Activated CD4-positive, CD25-positive, alpha-beta regulatory T cell treated with anti-CD3 and anti-CD28 coated beads, Interleukin-2, amount 50 U/mL, for 72 hours (primary cell): ENCODE measurements at regions not wholly inside any gene's neighbourhood (a gene's known extent, or its start where the extent isn't known, plus 50 kb on each side); places are given as distances from the start of the nearest gene placed in this dataset.
"Not testable (repeated sequence)": the region's sequence is repeated elsewhere in the genome, so short reads cannot be mapped to it uniquely, and the experiment has no call there.

Experiments used
- DNase-seq: peaks from one replicate; pipeline ENCODE4 v3.0.0; 2021

DNA sequence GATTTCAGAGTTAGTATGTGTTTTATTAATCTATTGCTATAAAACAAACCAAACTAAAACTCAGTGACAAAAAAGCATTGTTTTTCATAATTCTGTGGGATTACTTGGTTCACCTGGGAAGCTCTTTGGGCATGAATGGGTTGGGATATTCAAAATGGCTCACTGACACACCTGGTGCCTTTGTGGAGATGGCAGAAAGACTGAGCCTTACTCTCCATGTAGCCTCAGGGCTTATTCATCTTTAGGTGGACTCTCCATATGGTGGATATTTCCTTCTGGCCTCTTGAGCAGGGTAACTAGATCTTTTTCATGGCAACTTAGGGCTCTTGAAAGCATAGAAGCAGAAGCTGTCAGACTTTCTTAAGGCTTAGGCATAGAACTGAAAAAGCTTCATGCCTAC is 1102.8 kb upstream of the SEL1L start:
- DNase-seq, result no peak

DNA sequence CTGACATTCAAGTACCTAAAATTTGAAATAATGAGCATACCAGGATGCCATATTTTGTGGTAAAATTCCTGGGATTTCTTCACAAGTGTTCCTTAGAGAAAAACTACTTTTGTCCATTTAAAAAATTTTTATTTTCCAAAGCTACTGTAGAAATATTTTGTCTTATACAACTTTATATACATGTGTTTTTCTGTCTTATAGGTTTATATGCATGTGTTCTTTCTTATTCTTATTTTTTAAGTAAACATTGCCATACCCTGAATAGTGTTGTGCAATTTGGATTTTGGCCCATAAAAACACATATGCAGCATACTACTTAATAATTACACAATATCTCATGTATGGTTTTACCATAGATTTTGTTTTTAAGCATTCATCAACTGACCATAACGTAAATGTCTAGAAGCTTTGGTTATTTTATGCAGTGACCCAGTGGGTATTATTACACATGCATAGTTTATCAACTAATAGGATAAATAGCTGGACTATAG is 1107.4 kb upstream of the SEL1L start:
- DNase-seq, result no peak

DNA sequence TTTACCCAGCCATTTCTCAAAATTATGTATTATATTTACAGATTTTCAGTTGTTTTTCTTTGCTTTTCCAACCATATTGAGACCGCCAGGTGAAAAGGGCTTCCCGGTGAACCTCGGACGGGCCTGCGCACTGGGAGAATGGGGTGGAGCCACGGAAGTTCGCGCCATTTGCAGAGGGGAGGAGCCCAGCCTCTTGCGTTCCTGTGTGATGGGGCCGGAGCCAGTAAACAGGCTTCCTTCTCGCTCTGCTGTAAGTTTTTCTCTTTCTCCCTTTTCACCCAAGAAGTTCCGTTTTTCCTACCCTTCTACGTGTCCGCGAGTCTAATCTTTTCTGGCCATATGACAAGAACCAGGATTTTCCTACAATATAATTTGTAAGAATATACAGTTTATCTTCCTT is 1108.8 kb upstream of the SEL1L start:
- DNase-seq, result no peak

DNA sequence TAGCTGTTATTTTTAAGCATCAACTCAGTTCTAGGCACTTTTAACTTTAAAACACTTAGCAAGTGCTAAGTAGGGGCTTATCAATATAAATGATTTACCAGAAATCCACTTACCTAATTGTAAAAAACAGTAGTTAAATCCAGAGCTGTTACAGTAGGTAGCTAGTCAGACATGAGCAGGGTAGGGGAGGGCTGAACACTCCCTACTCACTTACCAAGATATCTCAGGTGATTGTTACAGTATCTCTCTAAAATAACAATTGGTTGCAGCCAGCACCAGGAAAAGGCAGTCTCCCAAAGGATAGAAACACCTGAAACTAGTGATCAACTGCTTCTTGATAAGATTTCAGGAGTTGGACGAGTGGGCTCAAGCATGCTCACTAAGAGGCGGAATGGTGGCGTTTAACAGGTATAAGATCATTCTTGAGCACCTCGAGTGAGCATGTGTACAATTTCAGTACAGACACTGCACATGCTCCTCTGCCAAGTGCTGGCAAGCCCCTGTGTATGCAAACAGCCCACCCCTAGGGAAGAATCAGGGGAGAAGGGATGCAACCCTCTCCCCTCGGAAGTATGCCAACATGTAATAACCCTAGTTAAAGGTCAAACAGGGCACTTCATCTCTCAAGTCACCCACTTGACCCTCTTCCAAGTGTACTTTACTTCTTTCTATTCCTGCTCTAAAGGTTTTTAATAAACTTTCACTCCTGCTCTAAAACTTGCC is 1113.6 kb upstream of the SEL1L start:
- no peak for DNase-seq

DNA sequence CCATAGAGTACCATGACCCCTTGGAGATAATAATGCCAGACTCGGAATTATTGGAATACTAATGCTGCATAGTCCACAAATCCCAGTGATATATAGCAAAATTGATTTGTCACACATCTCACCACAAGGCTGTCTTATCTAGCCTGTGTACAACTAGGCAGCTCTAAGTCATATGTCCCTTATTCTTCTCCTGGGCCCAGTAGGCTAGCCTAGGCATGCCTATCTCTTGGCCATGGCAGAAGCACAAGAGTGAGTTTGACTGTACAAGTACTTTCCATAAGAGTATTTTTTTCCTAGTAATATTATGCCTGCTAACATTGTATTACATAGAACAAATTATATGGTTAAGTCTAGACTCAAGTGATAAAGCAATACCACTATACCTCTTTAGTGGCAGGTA is 1122.1 kb upstream of the SEL1L start:
- DNase-seq, result no peak

DNA sequence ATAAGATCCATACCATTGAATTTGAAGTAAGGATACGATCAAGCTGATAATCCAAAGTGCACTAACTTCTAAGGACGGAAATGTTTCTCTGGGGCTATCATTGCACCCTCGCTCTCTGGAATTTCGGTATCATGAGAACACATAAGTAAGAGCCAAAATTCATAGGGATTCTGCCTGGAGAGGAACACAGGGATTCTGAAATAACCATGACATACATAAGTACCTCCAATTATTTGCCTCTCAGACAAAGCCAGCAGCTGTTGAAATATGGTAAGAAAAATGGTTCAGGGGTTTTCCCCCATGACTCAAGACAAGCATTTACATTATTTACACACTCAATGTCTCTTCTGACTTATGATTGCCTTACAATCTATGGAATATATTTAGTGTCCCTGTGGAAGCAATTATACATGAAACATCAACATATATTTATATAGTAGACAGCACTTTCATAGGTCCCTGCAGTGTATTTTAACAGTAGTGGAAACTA is 1123.6 kb upstream of the SEL1L start:
- DNase-seq, result no peak

DNA sequence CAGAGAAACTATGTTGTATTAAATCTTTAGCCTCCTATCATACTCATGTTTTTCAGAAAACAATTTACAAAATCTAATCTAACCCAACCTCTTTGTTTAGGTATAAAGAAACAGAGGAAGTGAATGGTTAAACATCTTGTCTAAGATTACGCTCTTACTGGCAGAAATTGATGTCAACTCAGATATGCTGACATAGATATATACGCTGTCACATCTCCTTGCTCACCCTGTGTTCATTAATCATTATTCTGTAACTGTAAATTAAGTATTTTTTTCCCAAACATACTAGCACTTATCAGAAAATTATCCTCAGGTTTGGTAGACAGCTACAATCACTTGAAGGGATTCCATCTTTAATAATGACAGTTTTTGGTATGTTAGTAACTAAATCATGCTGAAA is 1127.6 kb upstream of the SEL1L start:
- DNase-seq, result no peak

DNA sequence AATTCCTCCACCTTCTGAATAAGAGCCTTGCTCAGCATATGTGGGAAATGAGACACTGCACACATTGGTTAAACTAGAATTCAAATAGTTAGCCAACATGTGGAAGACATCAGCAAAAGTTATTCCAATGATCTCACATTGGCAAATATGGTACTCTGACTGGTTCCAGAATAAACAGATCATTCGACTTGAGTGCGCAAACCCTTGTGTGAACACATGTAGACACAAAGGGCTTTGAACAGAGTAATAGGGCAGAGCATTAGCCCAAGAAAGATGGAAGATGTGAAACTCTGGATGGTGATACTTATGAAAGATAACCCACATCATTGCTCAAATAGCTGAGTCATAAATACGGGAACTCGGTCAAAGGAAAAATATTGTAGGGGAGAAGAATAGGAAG is 1133.4 kb upstream of the SEL1L start:
- no peak for DNase-seq

DNA sequence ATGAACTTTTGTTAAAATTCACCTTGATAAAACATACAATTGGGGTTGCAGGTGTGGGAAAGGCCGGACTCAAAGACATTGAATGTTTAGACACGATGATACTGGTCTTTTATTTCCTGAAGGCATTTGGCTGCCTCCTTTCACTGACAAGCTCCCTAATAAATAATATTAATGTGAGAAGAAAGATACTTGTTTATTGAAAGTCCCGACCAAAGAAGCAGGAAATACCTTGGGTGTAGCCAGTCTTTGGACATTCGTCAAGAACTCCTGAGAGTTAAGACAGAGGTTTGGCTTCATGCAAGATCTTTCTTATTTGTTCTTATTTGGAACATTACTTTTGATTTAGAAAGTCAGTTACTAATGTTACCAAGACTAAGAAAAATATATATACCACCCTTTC is 1133.8 kb upstream of the SEL1L start:
- no peak for DNase-seq

DNA sequence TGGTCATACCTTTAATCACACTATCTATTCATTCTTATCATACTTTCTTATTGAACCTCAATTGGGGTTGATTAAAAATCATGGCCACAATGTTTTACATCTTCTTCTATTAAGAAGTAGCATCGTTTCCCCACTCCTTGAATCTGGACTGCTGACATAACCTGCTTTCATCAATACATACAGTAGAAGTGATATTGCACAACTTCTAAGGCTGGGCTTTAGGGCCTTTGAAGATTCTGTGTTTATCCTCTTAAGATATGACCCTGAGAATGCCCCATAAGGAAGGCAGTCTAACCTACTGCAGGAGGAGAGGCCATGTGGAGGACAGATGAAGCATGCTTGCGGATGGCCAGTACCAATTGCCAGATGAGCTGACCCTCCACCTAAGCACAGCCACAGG is 1142.8 kb upstream of the SEL1L start:
- DNase-seq, result no peak

DNA sequence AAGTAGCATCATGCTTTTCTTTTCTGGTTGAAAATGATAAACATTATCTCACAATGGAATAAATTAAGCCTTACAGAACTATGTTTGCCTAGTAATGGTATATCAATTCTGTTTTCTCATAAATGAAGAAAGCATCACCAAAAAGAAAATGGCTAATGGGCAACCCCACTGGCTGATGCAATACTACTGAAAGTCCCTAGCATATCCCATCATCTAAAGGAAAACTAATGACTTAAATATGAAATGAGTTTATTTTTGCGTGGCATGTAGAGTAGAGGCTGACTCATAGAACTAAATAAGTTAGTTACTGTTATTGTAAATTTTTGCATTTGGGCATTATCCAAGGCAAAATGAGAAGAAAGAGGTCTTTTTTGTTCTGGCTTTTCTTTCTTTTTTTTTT is 1156.3 kb upstream of the SEL1L start:
- DNase-seq, result no peak

DNA sequence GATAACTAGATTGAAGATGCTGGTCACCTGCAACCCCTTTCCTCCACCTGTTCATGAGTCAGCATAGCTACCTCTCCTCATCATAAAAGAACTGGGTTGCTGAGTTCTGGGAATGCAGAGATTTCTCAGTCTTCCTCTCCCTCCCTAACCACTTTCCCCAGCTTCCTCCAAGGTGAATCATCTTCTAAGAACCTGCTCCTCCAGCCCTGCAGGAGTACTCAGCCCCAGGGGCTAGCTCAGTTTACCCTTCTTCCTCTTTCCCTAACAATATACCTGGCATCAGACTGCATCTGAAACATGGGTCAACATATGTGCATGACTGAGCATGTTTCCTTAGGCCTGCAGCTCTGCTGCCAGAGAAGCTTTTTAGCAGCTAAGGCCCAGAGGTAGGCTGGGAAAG is 1157.5 kb upstream of the SEL1L start:
- DNase-seq, result not testable (repeated sequence)

DNA sequence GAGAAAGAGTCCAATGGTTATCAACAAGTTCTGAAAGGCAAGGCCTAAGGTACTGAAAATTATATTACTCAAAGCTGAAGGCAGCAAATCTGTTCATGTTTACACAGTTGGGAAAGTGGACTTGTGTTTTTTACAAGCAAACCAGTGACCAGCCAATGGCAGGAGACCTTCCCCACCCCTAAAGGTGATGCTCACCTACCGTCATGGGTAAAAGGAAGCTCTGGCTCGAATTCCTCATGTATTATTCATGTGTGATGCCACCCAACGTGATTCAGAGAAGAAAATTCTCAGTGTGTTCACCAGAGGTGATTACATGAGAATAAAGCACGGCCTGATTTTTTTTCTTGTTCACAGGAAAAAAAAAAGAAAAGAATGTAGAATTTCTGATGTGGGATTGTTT is 1161.2 kb upstream of the SEL1L start:
- no peak for DNase-seq

DNA sequence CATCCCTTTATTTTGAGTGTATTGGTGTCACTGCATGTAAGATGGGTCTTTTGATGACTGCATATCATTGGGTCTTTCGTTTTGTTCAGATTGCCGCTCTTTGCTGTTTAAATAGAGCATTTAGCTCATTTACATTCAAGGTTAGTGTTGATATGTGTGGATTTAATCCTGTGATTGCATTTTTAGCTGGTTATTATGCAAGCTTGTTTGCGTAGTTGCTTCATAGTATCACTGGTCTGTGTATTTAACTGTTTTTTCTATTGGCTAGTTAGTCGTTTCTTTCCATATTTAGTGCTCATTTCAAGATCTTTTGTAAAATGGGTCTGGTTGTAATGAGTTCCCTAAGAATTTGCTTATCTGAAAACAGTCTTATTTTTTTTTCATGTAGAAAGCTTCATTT is 1170.6 kb upstream of the SEL1L start:
- DNase-seq, result no peak

DNA sequence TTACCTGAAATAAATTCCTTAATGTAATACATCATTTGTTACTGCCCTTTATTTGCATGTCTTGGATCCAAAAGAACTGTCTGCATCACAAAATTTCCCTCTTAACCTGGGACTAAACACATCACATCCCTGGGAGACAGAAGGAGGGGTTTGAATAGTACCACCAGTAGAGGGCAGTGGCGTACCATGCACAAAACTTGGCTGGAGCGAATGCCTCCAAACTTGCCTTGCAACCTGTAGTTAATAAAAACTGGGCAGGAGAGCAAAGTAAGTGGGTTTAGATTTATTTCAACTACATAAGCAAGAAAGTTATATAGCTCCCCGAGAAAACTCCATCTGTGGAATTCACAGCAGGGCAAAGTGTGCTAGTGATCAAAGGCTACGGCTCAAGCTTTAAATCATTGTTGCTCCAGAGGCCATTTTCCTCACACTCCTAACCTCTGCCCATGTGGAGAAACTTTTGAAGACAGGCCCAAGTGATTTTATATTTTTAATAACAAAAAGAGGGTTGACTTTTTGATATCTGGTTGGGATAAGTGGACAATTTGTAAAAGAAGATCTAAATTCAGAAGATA is 1176.7 kb upstream of the SEL1L start:
- peak; percentile 30 for DNase-seq

DNA sequence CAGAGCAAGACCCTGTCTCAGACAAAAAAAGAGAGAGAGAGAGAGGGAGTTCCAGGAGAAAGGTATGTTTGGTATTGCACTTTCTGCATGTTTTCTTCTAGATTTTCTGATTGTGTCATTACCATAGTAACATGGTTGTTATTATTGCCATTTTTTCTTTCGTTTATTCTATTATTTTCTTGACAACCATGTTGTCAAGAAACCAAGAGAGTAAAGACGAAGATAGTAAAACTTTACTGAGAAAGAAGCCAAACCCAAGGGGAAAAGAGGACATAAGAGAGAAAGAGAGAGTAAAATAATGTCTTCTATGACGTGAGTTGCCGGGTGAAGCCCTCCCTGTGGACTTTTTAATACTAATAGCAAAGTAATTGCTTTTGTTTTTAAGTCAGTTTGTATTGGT is 1186.0 kb upstream of the SEL1L start:
- DNase-seq, result no peak

DNA sequence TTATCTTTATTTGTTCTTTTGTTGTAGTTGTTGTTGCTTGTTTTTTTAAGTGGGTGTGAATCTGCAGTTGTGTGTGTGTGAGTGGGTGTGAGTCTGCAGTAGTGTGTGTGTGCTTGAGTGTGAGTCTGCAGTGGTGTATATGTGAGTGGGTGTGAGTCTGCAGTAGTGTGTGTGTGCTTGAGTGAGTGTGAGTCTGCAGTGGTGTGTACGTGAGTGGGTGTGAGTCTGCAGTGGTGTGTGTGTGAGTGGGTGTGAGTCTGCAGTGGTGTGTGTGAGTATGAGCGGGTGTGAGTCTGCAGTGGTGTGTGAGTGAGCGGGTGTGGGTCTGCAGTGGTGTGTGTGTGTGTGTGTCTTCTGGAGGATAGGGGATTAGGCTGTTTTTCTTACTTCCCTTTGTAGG is 1186.8 kb upstream of the SEL1L start:
- no peak for DNase-seq

DNA sequence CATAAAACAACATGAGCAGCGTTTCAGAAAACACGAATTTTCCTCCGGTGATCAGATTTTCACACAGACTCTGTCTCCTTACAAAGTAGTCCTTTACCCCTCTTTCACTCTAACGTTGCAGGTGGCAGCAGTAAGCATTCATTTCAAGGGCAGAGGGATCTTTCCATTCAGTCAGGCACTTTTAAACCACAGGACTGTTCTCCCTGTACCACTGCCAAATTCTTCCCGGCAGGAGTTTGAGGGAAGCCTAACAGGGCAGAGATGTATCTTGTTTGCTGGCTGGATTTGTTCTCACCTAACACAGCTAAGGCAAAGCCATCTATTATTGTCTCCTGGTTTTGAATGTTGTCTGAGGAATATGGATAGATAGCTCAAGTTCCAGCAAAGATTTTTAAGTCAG is 1187.3 kb upstream of the SEL1L start:
- no peak for DNase-seq

DNA sequence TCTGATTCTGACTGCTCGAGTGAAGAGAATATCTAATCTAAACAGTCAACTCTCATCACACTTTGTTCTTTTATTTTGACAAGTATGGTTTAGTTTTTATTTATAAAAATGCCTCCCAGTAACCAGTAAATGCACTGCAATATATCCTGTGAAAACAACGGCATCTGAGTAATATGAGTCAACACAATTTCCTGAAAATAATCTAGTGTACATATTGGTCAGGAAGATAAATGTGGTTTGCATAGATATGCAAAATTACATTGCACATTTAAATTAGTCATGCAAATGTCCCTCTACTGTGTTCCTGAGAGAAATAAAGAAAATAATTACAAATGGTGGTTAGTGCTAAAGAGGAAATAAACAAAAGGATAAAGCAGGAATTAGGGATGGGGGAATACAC is 1190.7 kb upstream of the SEL1L start:
- DNase-seq, result no peak

DNA sequence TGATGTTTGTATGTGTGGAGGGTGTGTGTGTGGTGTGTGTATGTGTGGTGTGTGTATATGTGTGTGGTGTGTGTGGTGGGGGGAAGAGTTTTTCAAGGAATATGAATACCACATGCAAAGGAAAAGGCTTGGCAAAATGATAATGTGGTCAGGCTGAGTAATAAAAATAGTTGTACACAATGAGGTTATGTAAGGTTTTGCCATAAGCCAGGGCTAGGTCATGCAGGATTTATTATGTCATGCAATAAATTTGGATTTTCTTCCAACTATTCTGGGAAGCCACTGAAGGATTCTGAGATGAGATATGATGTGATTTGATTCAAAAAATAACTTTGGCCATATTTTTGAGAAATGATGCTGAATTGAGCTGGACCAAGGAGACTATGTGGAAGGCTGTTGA is 1191.6 kb upstream of the SEL1L start:
- DNase-seq, result no peak

DNA sequence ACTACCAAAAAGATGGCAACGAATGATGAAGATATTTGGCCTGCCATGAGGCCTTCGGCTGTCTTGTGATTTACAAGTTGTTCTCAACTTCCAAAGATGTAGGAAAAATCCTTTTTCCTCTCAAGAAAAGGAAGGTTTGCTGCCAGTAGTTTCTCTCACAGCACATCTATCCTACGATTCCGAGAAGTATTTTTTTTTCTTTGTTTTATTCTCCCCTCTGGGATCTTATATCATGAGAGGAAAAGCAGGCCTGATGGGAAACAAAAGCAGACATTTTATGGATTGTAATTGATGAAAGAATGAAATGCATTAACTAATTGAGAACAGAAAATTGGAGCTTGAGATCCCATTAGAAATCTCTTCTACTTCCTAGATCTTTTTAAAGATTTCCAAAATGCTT is 1197.9 kb upstream of the SEL1L start:
- no peak for DNase-seq

DNA sequence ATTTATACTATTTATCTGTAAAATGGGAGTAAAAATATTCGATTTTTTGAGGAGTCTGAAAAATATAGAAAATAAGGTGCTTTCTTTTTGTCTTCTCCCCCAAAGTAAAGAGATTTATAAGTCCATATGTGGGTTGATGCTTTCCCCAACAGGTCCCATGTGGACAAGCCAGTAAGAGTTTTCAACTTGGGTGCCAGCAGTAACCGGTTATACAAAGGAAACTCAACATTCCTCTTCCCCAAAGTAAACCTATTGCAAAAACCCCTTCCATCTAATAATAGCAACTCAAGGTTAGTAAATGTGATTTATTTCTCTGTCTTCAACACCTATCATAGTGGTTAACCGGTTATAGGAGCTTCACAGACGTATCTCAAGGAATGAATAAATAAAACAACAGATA is 1206.9 kb upstream of the SEL1L start:
- no peak for DNase-seq

DNA sequence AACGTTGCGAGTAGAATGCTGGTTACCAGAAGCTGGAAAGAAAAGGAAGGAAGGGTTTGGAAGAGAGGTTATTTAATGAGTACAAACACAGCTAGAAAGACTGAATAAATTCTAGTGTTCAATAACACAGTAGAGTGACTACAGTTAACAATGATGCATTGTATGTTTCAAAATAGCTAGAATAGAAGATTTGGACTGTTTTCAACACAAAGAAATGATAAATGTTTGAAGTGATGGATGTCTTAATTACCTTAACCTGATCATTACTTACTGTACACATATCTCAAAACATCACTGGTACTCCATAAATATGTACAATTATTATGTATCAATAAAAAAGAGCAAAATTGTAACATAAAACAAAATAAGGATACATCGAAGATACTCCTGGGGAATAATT is 1221.8 kb upstream of the SEL1L start:
- DNase-seq, result no peak

DNA sequence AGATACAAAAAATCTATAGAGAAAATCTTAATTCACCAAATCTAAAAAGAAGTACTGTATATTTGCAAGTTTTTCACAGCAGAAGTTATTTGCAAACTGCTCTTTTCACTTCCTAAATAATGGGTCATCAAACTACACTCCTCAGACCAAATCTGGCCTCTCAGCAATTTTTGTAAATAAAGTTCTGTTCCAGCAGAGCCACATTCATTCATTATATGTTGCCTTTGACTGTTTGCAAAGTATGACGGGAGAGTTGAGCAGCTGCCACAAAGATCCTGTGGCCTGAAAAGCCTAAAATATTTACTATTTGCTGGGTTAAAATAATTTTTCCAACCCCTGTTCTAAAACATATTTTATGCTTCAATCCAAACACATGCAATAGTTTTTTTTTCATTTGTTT is 1222.3 kb upstream of the SEL1L start:
- DNase-seq, result no peak

DNA sequence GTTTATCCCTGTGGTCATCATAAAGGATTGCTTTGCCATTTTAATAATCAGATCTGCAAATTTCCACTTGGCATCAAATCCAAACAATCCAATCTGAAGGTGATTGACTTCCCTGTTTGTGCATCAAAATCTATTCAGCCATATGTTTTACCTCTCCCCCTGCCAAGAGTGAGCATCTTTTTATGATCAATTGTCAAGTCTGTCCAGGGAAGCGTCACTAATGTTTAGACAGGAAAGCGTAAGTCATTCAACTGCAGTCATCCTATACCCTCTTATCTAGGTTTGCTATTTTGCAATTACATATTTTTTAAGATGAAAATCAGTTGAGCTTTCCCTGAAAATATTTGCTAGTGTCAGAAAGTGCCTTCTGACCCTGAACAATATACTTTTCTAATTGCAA is 1224.1 kb upstream of the SEL1L start:
- no peak for DNase-seq
